ENCODE measurements at regions not wholly inside any gene's neighbourhood (a gene's known extent, or its start where the extent isn't known, plus 50 kb on each side); places are given as distances from the start of the nearest gene placed in this dataset.

GRCh38 chr2:129331638-129332037 is 647.8 kb upstream of the RAB6C start:
- Histone ChIP-seq H3K27me3 (ENCODE audit: insufficient read depth, low read depth) (no peaks in the 10 kb centered on the region), H3K79me2 (ENCODE audit: insufficient read depth, low read depth) (no peaks in the 10 kb centered on the region), H3K4me1 (ENCODE audit: low read depth, poor library complexity, severe bottlenecking) (no peaks in the 10 kb centered on the region), H3K4me2 (no peak overlapping the region), H2AFZ (ENCODE audit: low read depth) (no peak overlapping the region), H4K20me1 (ENCODE audit: insufficient read depth) (no peaks in the 10 kb centered on the region), H3K9ac (no peak overlapping the region), H3K36me3 (ENCODE audit: insufficient read depth) (no peaks in the 10 kb centered on the region), H3K4me3 (IDR thresholded peaks at IDR 0.05; ENCODE audit: insufficient read depth, low read depth, low read length) (no peak overlapping the region), H3K27ac (no peak overlapping the region)
- no peak for TF ChIP-seq CTCF (conservative IDR thresholded peaks at IDR 0.05; ENCODE audit: low read depth, low read length)

- TF ChIP-seq CTCF (conservative IDR thresholded peaks at IDR 0.05; ENCODE audit: low read depth, low read length): no peak
- H4K20me1 ChIP-seq (ENCODE audit: insufficient read depth): no peaks in the 10 kb centered on the region
- no peak overlapping the region for H3K27ac ChIP-seq
- no peaks in the 10 kb centered on the region for H3K27me3 ChIP-seq (ENCODE audit: insufficient read depth, low read depth)
- no peak overlapping the region for H3K9ac ChIP-seq
- H3K4me1 ChIP-seq (ENCODE audit: low read depth, poor library complexity, severe bottlenecking): no peaks in the 10 kb centered on the region
- H2AFZ ChIP-seq (ENCODE audit: low read depth): no peak overlapping the region
- H3K79me2 ChIP-seq (ENCODE audit: insufficient read depth, low read depth): no peaks in the 10 kb centered on the region
- H3K4me2 ChIP-seq: no peak overlapping the region
- no peak overlapping the region for H3K4me3 ChIP-seq (IDR thresholded peaks at IDR 0.05; ENCODE audit: insufficient read depth, low read depth, low read length)
- H3K36me3 ChIP-seq (ENCODE audit: insufficient read depth): no peaks in the 10 kb centered on the region
Measured at GRCh38 chr2:129334128-129334527, 645.3 kb upstream of the RAB6C start.

DNA sequence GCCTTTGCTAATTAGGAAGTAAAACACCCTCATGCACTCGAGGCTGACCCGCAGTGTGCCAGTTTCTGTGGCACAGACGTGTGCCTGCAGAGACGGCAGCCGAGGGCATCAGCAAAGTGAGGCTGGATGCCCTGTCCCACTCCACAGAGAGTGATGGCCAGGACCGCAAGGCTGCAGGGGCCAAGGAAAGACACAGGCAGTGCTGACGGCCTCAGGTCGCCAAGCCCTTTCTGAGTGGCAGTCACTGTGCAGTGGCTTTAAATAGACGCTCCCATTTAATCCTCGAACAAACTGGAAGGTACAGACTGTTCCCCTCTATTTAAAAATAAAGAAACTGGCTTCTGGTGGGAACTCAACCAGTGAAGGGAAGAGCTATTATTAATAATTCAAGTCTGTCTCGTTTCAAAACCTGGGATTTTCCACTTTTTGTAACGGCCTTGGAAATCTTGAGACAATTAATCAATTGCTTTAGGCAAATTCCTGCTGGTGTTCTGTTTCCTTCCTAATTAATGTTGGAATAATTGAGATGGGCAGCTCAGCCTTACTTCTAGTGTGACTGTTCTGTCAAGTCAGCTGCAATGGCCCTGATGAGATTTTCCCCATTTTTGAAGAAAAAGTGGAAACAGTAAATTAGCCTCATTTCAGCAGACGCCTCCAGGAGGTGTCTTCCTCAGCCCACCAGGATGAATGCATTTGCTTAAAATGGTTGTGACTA is 644.6 kb upstream of the RAB6C start:
- no peak for TF ChIP-seq CTCF (conservative IDR thresholded peaks at IDR 0.05; ENCODE audit: low read depth, low read length)
- no peak overlapping the region for H3K4me2 ChIP-seq
- no peak overlapping the region for H3K9ac ChIP-seq
- H3K4me1 ChIP-seq (ENCODE audit: low read depth, poor library complexity, severe bottlenecking): no peaks in the 10 kb centered on the region
- no peaks in the 10 kb centered on the region for H3K27me3 ChIP-seq (ENCODE audit: insufficient read depth, low read depth)
- H3K79me2 ChIP-seq (ENCODE audit: insufficient read depth, low read depth): no peaks in the 10 kb centered on the region
- no peak overlapping the region for H2AFZ ChIP-seq (ENCODE audit: low read depth)
- no peak overlapping the region for H3K4me3 ChIP-seq (IDR thresholded peaks at IDR 0.05; ENCODE audit: insufficient read depth, low read depth, low read length)
- H3K27ac ChIP-seq: no peak overlapping the region
- H4K20me1 ChIP-seq (ENCODE audit: insufficient read depth): no peaks in the 10 kb centered on the region
- no peaks in the 10 kb centered on the region for H3K36me3 ChIP-seq (ENCODE audit: insufficient read depth)

- H3K27ac ChIP-seq: no peak overlapping the region
- no peak overlapping the region for H3K4me3 ChIP-seq (IDR thresholded peaks at IDR 0.05; ENCODE audit: insufficient read depth, low read depth, low read length)
- H3K36me3 ChIP-seq (ENCODE audit: insufficient read depth): no peaks in the 10 kb centered on the region
- no peak overlapping the region for H2AFZ ChIP-seq (ENCODE audit: low read depth)
- H3K4me2 ChIP-seq: no peak overlapping the region
- no peaks in the 10 kb centered on the region for H3K79me2 ChIP-seq (ENCODE audit: insufficient read depth, low read depth)
- TF ChIP-seq CTCF (conservative IDR thresholded peaks at IDR 0.05; ENCODE audit: low read depth, low read length): no peak
- no peaks in the 10 kb centered on the region for H4K20me1 ChIP-seq (ENCODE audit: insufficient read depth)
- H3K9ac ChIP-seq: no peak overlapping the region
- H3K4me1 ChIP-seq (ENCODE audit: low read depth, poor library complexity, severe bottlenecking): no peaks in the 10 kb centered on the region
- H3K27me3 ChIP-seq (ENCODE audit: insufficient read depth, low read depth): no peaks in the 10 kb centered on the region
Measured at GRCh38 chr2:129336276-129336675, 643.2 kb upstream of the RAB6C start.

Data from KMS-11 (cell line).